Lower leg skin (tissue), 4 donors: ENCODE measurements at regions not wholly inside any gene's neighbourhood (a gene's known extent, or its start where the extent isn't known, plus 50 kb on each side); places are given as distances from the start of the nearest gene placed in this dataset.

Experiments
- DNase-seq, 2 donors: peaks; one replicate each; pipeline ENCODE4 v3.0.0-alpha.2; 2019; ENCODE audit warnings: low spot score in 2 of 2
- H3K4me3 ChIP-seq: fragments of 200-600 bp; sonication (generic); 2 replicates; pipeline ENCODE4 v1.5.1; 2017; ENCODE audit warnings: mild to moderate bottlenecking, low read depth; ENCODE audit not compliant: poor library complexity, severe bottlenecking
- POLR2A ChIP-seq, 2 donors: fragments of 450-650 bp; IDR thresholded peaks; one replicate each; pipeline ENCODE4 v1.6.1; 2016 to 2017; ENCODE audit warnings: antibody characterized with exemption in 2 of 2, mild to moderate bottlenecking in 1 of 2, moderate library complexity in 1 of 2
- WGBS, 2 donors: methylation state at CpG; one replicate each; pipeline ENCODE4 v1.1.5; 2018; 5-methylcytosine and 5-hydroxymethylcytosine counted together
- intact Hi-C: fragments of 100-400 bp; cut with DNase I; formaldehyde crosslinking; loops from one replicate; pipeline ENCODE4 v1.15.0; 2023; ENCODE audit warnings: low total_unique reads
- TF ChIP-seq, protein P1 (sequence below), 3 donors: fragments of 450-650 bp; IDR thresholded peaks; one replicate each; pipeline ENCODE4 v1.5.1; 2016; ENCODE audit warnings: antibody characterized with exemption in 3 of 3, mild to moderate bottlenecking in 3 of 3, moderate library complexity in 2 of 3

DNA sequence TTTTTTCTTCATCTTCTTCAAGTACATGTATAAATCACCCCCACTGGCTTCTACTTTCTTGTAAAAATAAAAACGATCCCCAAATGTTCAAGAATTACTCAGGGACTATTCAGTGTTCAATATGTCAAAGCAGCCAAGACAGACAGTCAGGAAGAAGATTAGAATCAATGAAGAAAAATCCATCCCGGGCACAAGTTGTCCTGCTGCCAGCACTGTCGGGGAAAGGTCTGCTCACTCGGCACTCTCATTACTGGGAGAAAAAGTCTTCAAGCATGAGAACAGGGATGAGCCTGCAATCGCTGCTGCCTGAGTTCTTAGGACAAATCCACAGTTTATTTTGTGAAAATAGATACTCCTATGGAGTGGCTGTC lies 482.8 kb upstream of the KLHL29 start:
- no peak overlapping the region for H3K4me3 ChIP-seq
- WGBS, 2 donors: 58% methylated on average over 5 of the region's 5 CpGs
- TF ChIP-seq POLR2A (IDR thresholded peaks at IDR 0.05): no peak
- TF ChIP-seq, protein P1, sequence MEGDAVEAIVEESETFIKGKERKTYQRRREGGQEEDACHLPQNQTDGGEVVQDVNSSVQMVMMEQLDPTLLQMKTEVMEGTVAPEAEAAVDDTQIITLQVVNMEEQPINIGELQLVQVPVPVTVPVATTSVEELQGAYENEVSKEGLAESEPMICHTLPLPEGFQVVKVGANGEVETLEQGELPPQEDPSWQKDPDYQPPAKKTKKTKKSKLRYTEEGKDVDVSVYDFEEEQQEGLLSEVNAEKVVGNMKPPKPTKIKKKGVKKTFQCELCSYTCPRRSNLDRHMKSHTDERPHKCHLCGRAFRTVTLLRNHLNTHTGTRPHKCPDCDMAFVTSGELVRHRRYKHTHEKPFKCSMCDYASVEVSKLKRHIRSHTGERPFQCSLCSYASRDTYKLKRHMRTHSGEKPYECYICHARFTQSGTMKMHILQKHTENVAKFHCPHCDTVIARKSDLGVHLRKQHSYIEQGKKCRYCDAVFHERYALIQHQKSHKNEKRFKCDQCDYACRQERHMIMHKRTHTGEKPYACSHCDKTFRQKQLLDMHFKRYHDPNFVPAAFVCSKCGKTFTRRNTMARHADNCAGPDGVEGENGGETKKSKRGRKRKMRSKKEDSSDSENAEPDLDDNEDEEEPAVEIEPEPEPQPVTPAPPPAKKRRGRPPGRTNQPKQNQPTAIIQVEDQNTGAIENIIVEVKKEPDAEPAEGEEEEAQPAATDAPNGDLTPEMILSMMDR (IDR thresholded peaks at IDR 0.05): no peak
- no peak for DNase-seq
- intact Hi-C loops: no loop called here

GRCh38 chr2:22902662-22903165 lies 482.3 kb upstream of the KLHL29 start:
- TF ChIP-seq, protein P1 (IDR thresholded peaks at IDR 0.05): no peak
- no peak for TF ChIP-seq POLR2A (IDR thresholded peaks at IDR 0.05)
- intact Hi-C loops: no loop called here
- DNase-seq: no peak
- H3K4me3 ChIP-seq: no peak overlapping the region
- 76 to 85% methylated on average over 6 of the region's 6 CpGs for WGBS, 2 donors

DNA sequence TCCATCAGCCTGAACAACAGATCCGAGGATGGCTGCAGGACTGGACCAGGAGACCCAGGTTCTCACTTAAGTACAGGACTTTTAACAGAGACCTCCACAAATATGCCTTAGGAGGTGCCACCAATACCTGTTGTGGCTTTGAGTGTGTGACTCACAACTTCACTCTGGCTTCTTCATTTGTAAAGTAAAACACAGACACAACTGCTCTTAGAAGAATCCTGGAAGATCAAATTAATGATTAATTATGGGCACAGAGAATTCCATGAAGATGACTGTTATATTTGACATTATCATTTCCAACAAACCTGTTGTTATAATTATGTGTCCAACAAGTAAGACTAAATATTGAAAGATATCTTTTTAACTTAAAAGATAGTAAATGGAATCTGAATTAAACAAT lies 481.4 kb upstream of the KLHL29 start:
- TF ChIP-seq POLR2A (IDR thresholded peaks at IDR 0.05): no peak
- TF ChIP-seq, protein P1 (IDR thresholded peaks at IDR 0.05): no peak
- DNase-seq: no peak
- 75 to 95% methylated on average over 1 of the region's 1 CpG for WGBS, 2 donors
- H3K4me3 ChIP-seq: no peak overlapping the region
- intact Hi-C loops: no loop called here

GRCh38 chr2:22904126-22904684 lies 480.8 kb upstream of the KLHL29 start:
- DNase-seq: no peak
- no peak for TF ChIP-seq POLR2A (IDR thresholded peaks at IDR 0.05)
- TF ChIP-seq, protein P1 (IDR thresholded peaks at IDR 0.05): no peak
- intact Hi-C loops: no loop called here
- H3K4me3 ChIP-seq: no peak overlapping the region
- 59 to 66% methylated on average over 6 of the region's 6 CpGs for WGBS, 2 donors

GRCh38 chr2:22907330-22907729 lies 477.6 kb upstream of the KLHL29 start:
- 54 to 60% methylated on average over 2 of the region's 2 CpGs for WGBS, 2 donors
- no peak for DNase-seq
- no peak overlapping the region for H3K4me3 ChIP-seq
- intact Hi-C loops: no loop called here
- TF ChIP-seq POLR2A (IDR thresholded peaks at IDR 0.05): no peak
- TF ChIP-seq, protein P1 (IDR thresholded peaks at IDR 0.05): no peak

DNA sequence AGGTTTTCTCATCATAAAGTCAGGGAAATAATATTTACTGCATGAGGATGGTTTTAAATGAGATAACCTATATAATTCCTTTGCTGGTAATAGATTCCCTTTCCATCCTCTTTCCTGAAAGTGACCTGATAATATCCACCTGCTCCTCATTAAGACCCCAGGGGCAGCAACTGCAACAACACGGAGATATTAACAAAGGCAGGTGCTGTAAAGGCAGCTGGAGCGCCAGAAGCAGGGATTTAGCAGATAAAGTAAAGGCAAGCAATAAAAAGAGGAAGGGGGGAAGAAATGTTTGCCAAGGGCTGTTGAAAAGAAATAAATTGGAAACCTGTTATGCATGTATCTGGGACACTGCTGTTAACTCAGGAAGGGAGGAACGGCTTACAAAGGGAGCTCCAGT lies 472.6 kb upstream of the KLHL29 start:
- no peak for DNase-seq
- intact Hi-C loops: no loop called here

More for the DNA sequence above, 472.6 kb upstream of the KLHL29 start:
- TF ChIP-seq POLR2A (IDR thresholded peaks at IDR 0.05): no peak
- TF ChIP-seq, protein P1 (IDR thresholded peaks at IDR 0.05): no peak
- H3K4me3 ChIP-seq: no peak overlapping the region
- 41 to 50% methylated on average over 3 of the region's 3 CpGs for WGBS, 2 donors
